ENCODE measurements at regions not wholly inside any gene's neighbourhood (a gene's known extent, or its start where the extent isn't known, plus 50 kb on each side); places are given as distances from the start of the nearest gene placed in this dataset.

- no peak for DNase-seq (ENCODE audit: low spot score)
- intact Hi-C loops (cut with DNase I): no loop called here
Measured at GRCh38 chr18:25435149-25435782, 83.3 kb upstream of the ZNF521 start.

DNA sequence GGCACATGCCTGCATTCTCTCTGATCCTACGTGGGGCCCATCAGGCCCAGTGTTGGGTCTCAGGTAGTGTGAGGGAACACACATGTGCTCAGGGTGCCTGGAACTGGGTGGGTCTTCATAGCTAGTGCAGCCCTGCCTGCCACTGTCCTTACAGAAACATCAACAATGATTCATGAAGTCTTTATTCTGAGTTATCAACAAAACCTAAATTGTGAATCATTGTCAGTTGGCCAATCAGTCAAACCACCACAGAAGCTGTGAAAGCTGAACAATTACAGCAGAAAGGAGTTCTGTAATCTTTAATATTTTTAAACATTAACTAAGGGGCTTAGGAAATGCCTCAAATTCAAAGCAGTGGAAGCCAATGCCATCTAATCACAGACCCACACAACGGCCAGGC is 82.8 kb upstream of the ZNF521 start:
- intact Hi-C loops (cut with DNase I): no loop called here
- DNase-seq (ENCODE audit: low spot score): no peak

DNA sequence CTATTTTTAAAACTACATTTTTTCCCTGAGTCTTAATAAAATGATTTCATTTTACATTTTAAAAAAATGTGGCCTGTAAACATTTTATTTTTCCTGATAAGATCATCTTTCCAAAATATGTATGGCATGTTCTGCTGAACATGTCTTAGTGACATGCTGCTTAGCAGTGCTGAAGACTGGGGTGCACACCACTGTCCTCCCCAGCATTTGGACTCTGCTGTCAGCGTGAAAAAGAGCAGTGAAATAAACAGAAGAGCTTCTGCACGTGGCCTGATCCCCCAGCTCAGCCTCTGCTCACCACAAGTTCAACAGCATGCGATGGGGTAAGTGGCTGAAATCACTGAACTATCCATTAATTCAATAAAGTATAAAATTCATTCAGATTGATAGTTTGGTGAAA is 81.6 kb upstream of the ZNF521 start:
- intact Hi-C loops (cut with DNase I): no loop called here
- DNase-seq (ENCODE audit: low spot score): no peak

DNA sequence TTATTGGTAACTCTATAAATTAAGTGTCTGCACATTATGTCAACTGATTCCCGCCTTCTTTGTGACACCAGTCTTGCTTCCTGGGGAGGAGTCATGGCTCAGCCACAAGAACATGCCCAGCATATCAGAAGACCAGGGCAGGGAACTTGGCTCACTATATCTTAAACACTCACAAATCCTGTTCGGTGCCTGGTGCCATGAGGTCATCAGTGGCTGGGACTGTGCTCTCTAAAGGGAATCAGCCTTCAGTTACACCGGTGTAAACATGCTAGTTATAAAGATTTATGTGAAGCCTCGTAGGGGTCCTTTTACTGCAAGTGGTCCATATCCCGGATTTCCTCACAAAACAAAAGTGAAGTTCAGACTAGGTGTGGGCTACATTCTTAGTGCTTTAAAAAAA is 73.1 kb upstream of the ZNF521 start:
- intact Hi-C loops (cut with DNase I): no loop called here

DNA sequence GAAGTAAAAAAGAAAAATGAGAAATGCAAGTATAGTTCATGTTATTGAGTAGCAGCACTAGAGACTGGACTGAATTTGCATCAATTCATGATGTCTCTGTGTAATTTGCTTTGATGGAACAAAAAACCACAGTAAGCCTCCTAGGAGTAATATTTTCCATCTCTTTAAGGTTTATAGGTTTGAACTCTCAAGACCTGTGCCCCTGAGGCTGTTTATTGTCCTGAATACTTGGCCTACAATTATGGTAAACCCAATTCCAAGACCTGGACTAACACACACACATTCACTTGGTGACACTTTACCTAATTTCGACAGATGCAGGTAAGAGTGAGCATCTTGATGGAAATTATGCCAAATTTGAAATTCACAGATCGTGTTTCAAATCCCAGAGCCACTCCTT is 71.8 kb upstream of the ZNF521 start:
- intact Hi-C loops (cut with DNase I): no loop called here
- no peak for DNase-seq (ENCODE audit: low spot score)

More for the DNA sequence above, 73.1 kb upstream of the ZNF521 start:
- DNase-seq (ENCODE audit: low spot score): no peak

DNA sequence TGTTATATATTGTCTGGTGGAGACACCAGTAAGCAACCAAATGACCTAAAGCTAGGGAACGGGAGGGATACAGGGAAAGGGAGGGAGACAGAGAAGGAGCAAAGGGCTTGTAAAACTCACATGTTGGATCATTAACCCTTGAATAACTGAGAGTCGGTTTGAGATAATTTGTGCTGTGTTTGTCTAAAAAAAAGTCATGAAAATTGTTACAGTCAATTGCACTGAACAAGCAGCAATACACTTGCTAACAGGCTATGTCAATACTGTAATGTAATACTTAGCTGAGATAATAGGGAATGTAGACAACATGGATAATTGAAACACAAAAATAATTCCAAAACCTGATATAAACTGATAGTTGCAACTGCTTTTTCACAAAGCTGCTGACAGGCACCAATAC is 71.3 kb upstream of the ZNF521 start:
- no peak for DNase-seq (ENCODE audit: low spot score)
- intact Hi-C loops (cut with DNase I): no loop called here

DNA sequence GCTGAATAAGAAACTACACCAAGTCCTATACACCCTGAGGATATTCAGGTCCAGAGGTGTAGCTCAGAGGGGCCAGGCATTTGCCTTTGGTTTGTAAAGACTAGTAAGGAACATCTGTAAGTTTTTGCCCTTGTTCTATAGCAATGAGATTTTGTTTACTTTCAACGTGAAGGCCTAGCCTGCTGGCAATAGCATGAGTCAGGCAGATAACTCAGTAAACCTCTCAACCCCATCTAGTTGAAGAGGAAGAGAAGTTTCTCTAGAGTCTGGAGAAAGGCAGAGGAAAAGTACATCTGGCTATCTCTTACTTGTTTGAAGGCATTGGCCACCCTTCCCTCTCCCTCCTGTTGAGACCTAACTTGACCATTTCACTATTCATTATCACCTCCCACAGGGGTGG is 70.3 kb upstream of the ZNF521 start:
- intact Hi-C loops (cut with DNase I): no loop called here

DNA sequence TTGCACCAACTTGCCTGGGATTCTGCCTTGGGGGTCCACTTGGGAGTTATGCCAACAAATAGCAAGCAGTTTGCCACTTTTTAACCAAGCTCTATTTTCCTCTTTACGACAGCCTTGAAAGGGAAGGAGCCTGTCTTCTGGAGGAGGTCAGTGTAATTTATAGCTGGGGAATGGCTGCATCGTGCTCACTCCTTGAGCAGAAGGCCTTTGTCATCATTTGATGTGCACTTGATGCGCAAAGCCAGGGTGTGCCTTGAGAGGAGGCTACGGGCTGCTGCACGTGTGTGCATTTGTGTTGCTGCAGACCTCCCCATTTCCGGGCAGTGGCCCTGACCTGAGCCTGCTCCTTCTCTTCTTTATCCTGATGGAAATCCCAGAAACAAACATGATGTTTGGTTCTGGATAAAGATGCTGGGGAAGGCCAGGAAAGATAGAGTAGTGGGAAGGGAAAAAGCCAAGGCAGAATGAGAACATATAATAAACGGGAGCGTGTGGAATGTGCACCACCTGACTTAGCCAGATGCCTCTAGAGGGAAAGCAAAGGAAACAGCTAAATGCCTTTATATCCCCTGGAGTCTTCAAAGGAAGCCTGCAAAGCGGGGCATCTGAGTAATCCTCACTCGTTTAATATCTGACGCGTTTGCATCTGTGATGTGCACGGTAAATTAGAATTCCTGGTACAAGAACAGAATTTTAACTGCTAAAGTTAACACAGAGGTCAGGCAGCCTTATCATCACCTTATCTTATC is 68.3 kb upstream of the ZNF521 start:
- no peak for DNase-seq (ENCODE audit: low spot score)
- intact Hi-C loops (cut with DNase I): no loop called here

More for the DNA sequence above, 70.3 kb upstream of the ZNF521 start:
- no peak for DNase-seq (ENCODE audit: low spot score)

GRCh38 chr18:25416374-25416773 is 64.4 kb upstream of the ZNF521 start:
- no peak for DNase-seq (ENCODE audit: low spot score)
- intact Hi-C loops (cut with DNase I): no loop called here

DNA sequence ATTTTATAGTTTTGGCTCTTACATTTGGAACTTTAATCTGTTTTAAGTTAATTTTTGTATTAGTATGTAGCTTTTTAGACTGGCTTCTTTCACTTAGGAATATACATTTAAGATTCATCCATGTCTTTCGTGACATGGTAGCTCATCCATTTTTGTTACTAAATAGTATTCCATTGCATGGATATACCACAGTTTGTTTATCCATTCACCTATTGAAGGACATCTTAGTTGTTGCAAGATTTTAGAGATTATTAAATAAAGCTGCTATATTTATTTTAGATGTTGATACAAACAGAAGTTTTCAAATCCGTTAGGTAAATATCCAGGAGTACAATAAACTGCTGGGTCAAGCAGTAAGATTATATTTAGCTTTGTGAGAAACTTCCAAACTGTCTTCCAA is 58.0 kb upstream of the ZNF521 start:
- no peak for DNase-seq (ENCODE audit: low spot score)
- intact Hi-C loops (cut with DNase I): no loop called here

GRCh38 chr18:25408293-25408692 is 56.3 kb upstream of the ZNF521 start:
- intact Hi-C loops (cut with DNase I): no loop called here

More at GRCh38 chr18:25408293-25408692, 56.3 kb upstream of the ZNF521 start:
- no peak for DNase-seq (ENCODE audit: low spot score)
